ENCODE measurements at regions not wholly inside any gene's neighbourhood (a gene's known extent, or its start where the extent isn't known, plus 50 kb on each side); places are given as distances from the start of the nearest gene placed in this dataset.

DNA sequence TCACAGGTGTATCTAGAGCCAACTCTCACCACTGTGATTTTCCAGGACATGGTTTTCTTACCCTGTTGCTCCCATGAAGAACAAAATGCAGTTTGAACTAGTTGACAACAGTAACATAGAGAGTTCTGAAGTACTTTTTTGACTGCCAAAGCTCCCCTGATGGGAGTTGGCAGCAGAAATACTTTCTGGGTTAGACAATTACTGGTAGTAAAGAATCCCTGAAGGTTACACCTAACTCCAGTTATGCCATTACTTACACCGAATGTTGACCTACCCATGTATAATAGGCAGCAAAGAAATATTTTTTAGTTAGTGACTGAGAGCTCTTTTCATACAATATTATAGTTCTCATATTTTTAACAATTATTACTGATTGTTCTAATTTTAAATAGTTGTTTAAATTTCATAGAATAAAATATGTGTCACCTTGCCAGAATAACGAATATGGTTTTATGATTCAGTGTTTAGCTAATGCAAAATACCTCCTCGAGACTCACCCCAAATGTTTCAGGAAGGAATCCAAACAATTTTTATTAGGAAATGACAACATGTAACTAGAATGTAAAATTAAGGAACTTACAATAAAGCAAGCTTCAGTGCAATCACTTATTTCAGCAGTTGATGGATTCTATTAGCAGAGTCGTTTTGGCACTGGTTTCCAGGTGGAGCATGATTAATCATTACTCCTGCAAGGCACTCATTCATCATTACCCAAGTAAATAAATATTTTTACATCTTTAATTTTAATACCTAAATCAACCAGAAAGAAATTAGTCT lies 237.6 kb downstream of the MRPL39 start:
- TF ChIP-seq, protein P1, sequence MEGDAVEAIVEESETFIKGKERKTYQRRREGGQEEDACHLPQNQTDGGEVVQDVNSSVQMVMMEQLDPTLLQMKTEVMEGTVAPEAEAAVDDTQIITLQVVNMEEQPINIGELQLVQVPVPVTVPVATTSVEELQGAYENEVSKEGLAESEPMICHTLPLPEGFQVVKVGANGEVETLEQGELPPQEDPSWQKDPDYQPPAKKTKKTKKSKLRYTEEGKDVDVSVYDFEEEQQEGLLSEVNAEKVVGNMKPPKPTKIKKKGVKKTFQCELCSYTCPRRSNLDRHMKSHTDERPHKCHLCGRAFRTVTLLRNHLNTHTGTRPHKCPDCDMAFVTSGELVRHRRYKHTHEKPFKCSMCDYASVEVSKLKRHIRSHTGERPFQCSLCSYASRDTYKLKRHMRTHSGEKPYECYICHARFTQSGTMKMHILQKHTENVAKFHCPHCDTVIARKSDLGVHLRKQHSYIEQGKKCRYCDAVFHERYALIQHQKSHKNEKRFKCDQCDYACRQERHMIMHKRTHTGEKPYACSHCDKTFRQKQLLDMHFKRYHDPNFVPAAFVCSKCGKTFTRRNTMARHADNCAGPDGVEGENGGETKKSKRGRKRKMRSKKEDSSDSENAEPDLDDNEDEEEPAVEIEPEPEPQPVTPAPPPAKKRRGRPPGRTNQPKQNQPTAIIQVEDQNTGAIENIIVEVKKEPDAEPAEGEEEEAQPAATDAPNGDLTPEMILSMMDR (IDR thresholded peaks at IDR 0.05) = no peak
- H3K27me3 ChIP-seq (replicated peaks; ENCODE audit: insufficient read depth) = no peaks in the 10 kb centered on the region
- DNase-seq (ENCODE audit: low spot score) (no peak), ATAC-seq (ENCODE audit: insufficient number of reproducible peaks, low FRiP score, low read depth) (no peak)
- no peaks in the 10 kb centered on the region for H3K9me3 ChIP-seq
- no peak overlapping the region for H3K4me3 ChIP-seq
- H3K36me3 ChIP-seq = no peaks in the 10 kb centered on the region
- H3K4me1 ChIP-seq (ENCODE audit: control insufficient read depth in 1 of 2, low read depth in 2 of 2) = no peaks in the 10 kb centered on the region
- H3K27ac ChIP-seq = no peak overlapping the region

DNA sequence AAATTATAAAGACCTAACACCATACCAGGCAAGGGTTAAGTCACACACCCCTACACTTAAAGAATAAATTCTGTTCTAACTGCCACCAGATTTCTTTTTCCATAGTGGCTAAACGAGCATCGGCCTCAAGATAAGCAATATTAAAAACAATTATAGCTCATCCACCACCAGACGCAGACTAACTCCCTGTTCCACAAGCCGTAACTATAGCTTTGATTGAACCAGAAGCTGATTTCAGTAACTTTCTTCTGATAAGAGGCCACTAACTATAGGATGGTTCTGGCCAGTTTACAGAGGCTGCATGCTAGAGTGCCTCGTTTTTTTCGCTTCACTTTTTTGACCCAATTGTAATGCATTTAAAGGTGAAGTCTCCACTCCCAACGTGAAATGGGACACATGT lies 238.8 kb downstream of the MRPL39 start:
- no peaks in the 10 kb centered on the region for H3K27me3 ChIP-seq (replicated peaks; ENCODE audit: insufficient read depth)
- no peak overlapping the region for H3K4me3 ChIP-seq
- no peaks in the 10 kb centered on the region for H3K9me3 ChIP-seq
- no peaks in the 10 kb centered on the region for H3K36me3 ChIP-seq
- no peaks in the 10 kb centered on the region for H3K4me1 ChIP-seq (ENCODE audit: control insufficient read depth in 1 of 2, low read depth in 2 of 2)
- no peak overlapping the region for H3K27ac ChIP-seq
- no peak for ATAC-seq (ENCODE audit: insufficient number of reproducible peaks, low FRiP score, low read depth)
- TF ChIP-seq, protein P1 (IDR thresholded peaks at IDR 0.05) = no peak
- DNase-seq (ENCODE audit: low spot score) = no peak

DNA sequence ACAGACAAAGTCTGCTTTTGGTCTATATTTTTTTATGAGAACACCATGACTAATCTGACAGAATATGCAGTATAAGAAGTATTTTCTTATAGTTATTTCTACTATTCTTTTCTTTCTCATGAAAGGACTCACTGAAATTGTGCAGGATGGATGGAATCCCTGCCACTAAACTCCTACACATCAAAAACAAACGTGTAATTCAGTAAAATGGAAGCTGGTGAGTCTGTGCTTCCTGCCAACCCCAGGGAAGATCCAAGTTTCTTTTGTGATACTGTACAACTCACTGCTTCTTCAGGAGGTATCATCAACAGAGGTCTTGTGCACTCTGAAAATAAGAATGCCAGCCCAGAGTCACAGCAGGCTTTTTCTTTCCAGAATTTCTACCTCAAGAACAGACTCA lies 241.2 kb downstream of the MRPL39 start:
- H3K4me1 ChIP-seq (ENCODE audit: control insufficient read depth in 1 of 2, low read depth in 2 of 2) = no peaks in the 10 kb centered on the region
- H3K36me3 ChIP-seq = no peaks in the 10 kb centered on the region
- DNase-seq (ENCODE audit: low spot score) (no peak), ATAC-seq (ENCODE audit: insufficient number of reproducible peaks, low FRiP score, low read depth) (no peak)
- H3K27ac ChIP-seq = no peak overlapping the region
- no peak overlapping the region for H3K4me3 ChIP-seq
- H3K27me3 ChIP-seq (replicated peaks; ENCODE audit: insufficient read depth) = no peaks in the 10 kb centered on the region
- no peaks in the 10 kb centered on the region for H3K9me3 ChIP-seq
- TF ChIP-seq, protein P1 (IDR thresholded peaks at IDR 0.05) = no peak

DNA sequence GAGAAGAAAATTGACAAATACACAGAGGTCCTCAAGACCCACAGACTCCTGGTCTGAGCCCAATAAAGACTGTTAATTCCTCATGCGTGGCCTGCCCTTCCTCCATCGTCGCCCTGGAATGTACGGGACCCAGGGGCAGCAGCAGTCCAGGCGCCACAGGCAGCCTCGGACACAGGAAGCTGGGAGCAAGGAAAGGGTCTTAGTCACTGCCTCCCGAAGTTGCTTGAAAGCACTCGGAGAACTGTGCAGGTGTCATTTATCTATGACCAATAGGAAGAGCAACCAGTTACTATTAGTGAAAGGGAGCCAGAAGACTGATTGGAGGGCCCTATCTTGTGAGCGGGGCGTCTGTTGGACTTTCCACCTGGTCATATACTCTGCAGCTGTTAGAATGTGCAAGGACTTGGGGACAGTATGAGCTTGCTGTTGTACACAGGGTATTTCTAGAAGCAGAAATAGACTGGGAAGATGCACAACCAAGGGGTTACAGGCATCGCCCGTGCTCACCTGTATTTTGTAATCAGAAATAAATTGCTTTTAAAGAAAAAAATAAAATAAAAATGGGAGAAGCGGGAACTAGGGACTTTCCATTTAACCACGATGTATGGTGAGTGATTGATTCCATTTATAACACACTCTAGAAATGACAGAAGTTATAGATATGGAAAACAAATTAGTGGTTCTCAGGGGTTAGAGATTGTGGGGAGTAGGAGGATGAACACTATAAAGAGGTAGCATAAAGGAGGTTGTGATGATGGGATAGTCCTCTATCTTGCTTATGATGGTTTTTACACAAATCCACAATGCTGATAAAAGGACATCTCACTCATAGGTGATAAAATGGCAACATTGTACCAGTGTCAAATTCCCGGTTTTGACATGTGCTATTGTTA lies 244.7 kb downstream of the MRPL39 start:
- DNase-seq (ENCODE audit: low spot score) (no peak), ATAC-seq (ENCODE audit: insufficient number of reproducible peaks, low FRiP score, low read depth) (no peak)
- H3K27ac ChIP-seq = no peak overlapping the region
- TF ChIP-seq, protein P1 (IDR thresholded peaks at IDR 0.05) = no peak
- H3K9me3 ChIP-seq = no peaks in the 10 kb centered on the region
- no peak overlapping the region for H3K4me3 ChIP-seq
- H3K4me1 ChIP-seq (ENCODE audit: control insufficient read depth in 1 of 2, low read depth in 2 of 2) = no peaks in the 10 kb centered on the region
- no peaks in the 10 kb centered on the region for H3K27me3 ChIP-seq (replicated peaks; ENCODE audit: insufficient read depth)
- H3K36me3 ChIP-seq = no peaks in the 10 kb centered on the region

DNA sequence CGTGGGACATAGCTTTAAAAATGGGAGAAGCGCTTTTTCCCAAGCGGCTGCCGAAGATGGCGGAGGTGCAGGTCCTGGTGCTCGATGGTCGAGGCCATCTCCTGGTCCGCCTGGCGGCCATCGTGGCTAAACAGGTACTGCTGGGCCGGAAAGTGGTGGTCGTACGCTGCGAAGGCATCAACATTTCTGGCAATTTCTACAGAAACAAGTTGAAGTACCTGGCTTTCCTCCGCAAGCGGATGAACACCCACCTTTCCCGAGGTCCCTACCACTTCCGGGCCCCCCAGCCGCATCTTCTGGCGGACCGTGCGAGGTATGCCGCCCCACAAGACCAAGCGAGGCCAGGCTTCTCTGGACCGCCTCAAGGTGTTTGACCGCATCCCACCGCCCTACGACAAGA lies 245.5 kb downstream of the MRPL39 start:
- DNase-seq (ENCODE audit: low spot score) (no peak), ATAC-seq (ENCODE audit: insufficient number of reproducible peaks, low FRiP score, low read depth) (no peak)
- Histone ChIP-seq H3K27me3 (replicated peaks; ENCODE audit: insufficient read depth) (no peaks in the 10 kb centered on the region), H3K4me1 (ENCODE audit: control insufficient read depth in 1 of 2, low read depth in 2 of 2) (no peaks in the 10 kb centered on the region), H3K9me3 (no peaks in the 10 kb centered on the region), H3K36me3 (no peaks in the 10 kb centered on the region), H3K27ac (no peak overlapping the region), H3K4me3 (no peak overlapping the region)
- TF ChIP-seq, protein P1 (IDR thresholded peaks at IDR 0.05) = no peak
